Mucosa of rectum (tissue), 2 donors: ENCODE measurements at regions not wholly inside any gene's neighbourhood (a gene's known extent, or its start where the extent isn't known, plus 50 kb on each side); places are given as distances from the start of the nearest gene placed in this dataset.

Source experiments
- H3K27ac ChIP-seq, 2 donors: one replicate each; pipeline ENCODE4 v1.7.0; 2013; ENCODE audit warnings: inconsistent platforms in 2 of 2, low read depth in 2 of 2, low read length in 2 of 2
- H3K27me3 ChIP-seq, 2 donors: one replicate each; pipeline ENCODE4 v1.7.0; 2013; ENCODE audit warnings: low read length in 2 of 2; ENCODE audit not compliant: control insufficient read depth in 2 of 2, insufficient read depth in 2 of 2
- H3K36me3 ChIP-seq, 2 donors: one replicate each; pipeline ENCODE4 v1.7.0; 2013; ENCODE audit warnings: low read length in 2 of 2; ENCODE audit not compliant: control insufficient read depth in 2 of 2, insufficient read depth in 2 of 2
- H3K4me1 ChIP-seq, 2 donors: one replicate each; pipeline ENCODE4 v1.7.0; 2013; ENCODE audit warnings: low read length in 2 of 2, mild to moderate bottlenecking in 1 of 2; ENCODE audit not compliant: control insufficient read depth in 2 of 2, insufficient read depth in 2 of 2
- H3K4me3 ChIP-seq, 2 donors: one replicate each; pipeline ENCODE4 v1.7.0; 2013; ENCODE audit warnings: low read length in 2 of 2
- H3K9ac ChIP-seq, 2 donors: one replicate each; pipeline ENCODE4 v1.7.0; 2013; ENCODE audit warnings: low read length in 2 of 2, low read depth in 1 of 2, mild to moderate bottlenecking in 1 of 2
- H3K9me3 ChIP-seq, 2 donors: one replicate each; pipeline ENCODE4 v1.7.0; 2013; ENCODE audit warnings: low read length in 2 of 2; ENCODE audit not compliant: control insufficient read depth in 2 of 2
- donor health status: healthy.
- donor health status: Normal muscosa, but diverticular disease.

- no peak overlapping the region for H3K4me3 ChIP-seq
- no peaks in the 10 kb centered on the region for H3K9me3 ChIP-seq
- no peak overlapping the region for H3K9ac ChIP-seq
- no peaks in the 10 kb centered on the region for H3K36me3 ChIP-seq
- no peak overlapping the region for H3K27ac ChIP-seq
- H3K4me1 ChIP-seq, result peaks cover 29 to 34% of the 10 kb centered on the region in 2 donors
- H3K27me3 ChIP-seq, result no peaks in the 10 kb centered on the region
Measured at GRCh38 chr1:235059221-235059620, 69.4 kb downstream of the TOMM20 start.

- Histone ChIP-seq H3K27ac (no peak overlapping the region), H3K9ac (no peak overlapping the region), H3K36me3 (no peaks in the 10 kb centered on the region), H3K4me1 (peaks cover 29 to 34% of the 10 kb centered on the region in 2 donors), H3K4me3 (no peak overlapping the region), H3K9me3 (no peaks in the 10 kb centered on the region), H3K27me3 (no peaks in the 10 kb centered on the region)
Measured at GRCh38 chr1:235058695-235059094, 69.9 kb downstream of the TOMM20 start.

GRCh38 chr1:235057385-235058306, 71.0 kb downstream of the TOMM20 start:
- Histone ChIP-seq H3K4me1 (peaks cover 20 to 25% of the 10 kb centered on the region in 2 donors), H3K4me3 (no peak overlapping the region), H3K36me3 (no peaks in the 10 kb centered on the region), H3K9ac (no peak overlapping the region), H3K27me3 (no peaks in the 10 kb centered on the region), H3K9me3 (no peaks in the 10 kb centered on the region), H3K27ac (no peak overlapping the region)

- Histone ChIP-seq H3K36me3 (no peaks in the 10 kb centered on the region), H3K4me3 (no peak overlapping the region), H3K9ac (no peak overlapping the region), H3K27ac (no peak overlapping the region), H3K27me3 (no peaks in the 10 kb centered on the region), H3K9me3 (no peaks in the 10 kb centered on the region), H3K4me1 (peaks cover 16 to 18% of the 10 kb centered on the region in 2 donors)
Measured at GRCh38 chr1:235056937-235057336, 71.7 kb downstream of the TOMM20 start.

- no peak overlapping the region for H3K4me3 ChIP-seq
- no peak overlapping the region for H3K27ac ChIP-seq
- H3K9ac ChIP-seq, result no peak overlapping the region
- H3K36me3 ChIP-seq, result no peaks in the 10 kb centered on the region
- H3K27me3 ChIP-seq, result no peaks in the 10 kb centered on the region
- H3K9me3 ChIP-seq, result no peaks in the 10 kb centered on the region
- peaks cover 0 to 3% of the 10 kb centered on the region in 2 donors for H3K4me1 ChIP-seq
Measured at GRCh38 chr1:235054936-235055335, 73.7 kb downstream of the TOMM20 start.

- Histone ChIP-seq H3K9me3 (no peaks in the 10 kb centered on the region), H3K4me1 (peaks cover 0 to 3% of the 10 kb centered on the region in 2 donors), H3K4me3 (no peak overlapping the region), H3K36me3 (no peaks in the 10 kb centered on the region), H3K27me3 (no peaks in the 10 kb centered on the region), H3K27ac (no peak overlapping the region), H3K9ac (no peak overlapping the region)
Measured at GRCh38 chr1:235054466-235054865, 74.2 kb downstream of the TOMM20 start.

- no peak overlapping the region for H3K27ac ChIP-seq
- H3K4me3 ChIP-seq, result no peak overlapping the region
- no peak overlapping the region for H3K9ac ChIP-seq
- H3K36me3 ChIP-seq, result no peaks in the 10 kb centered on the region
- no peaks in the 10 kb centered on the region for H3K27me3 ChIP-seq
- peaks cover 6% of the 10 kb centered on the region in 2 donors for H3K4me1 ChIP-seq
- no peaks in the 10 kb centered on the region for H3K9me3 ChIP-seq
Measured at GRCh38 chr1:235052067-235053008, 76.3 kb downstream of the TOMM20 start.

GRCh38 chr1:235051521-235051920, 77.1 kb downstream of the TOMM20 start:
- no peak overlapping the region for H3K27ac ChIP-seq
- peaks cover 7 to 8% of the 10 kb centered on the region in 2 donors for H3K4me1 ChIP-seq
- H3K9ac ChIP-seq, result no peak overlapping the region

GRCh38 chr1:235050911-235051360, 77.7 kb downstream of the TOMM20 start:
- no peak overlapping the region for H3K27ac ChIP-seq
- no peaks in the 10 kb centered on the region for H3K27me3 ChIP-seq
- no peak overlapping the region for H3K9ac ChIP-seq
- no peak overlapping the region for H3K4me3 ChIP-seq
- no peaks in the 10 kb centered on the region for H3K36me3 ChIP-seq
- no peaks in the 10 kb centered on the region for H3K9me3 ChIP-seq
- H3K4me1 ChIP-seq, result peaks cover 7 to 8% of the 10 kb centered on the region in 2 donors

More at GRCh38 chr1:235051521-235051920, 77.1 kb downstream of the TOMM20 start:
- Histone ChIP-seq H3K36me3 (no peaks in the 10 kb centered on the region), H3K27me3 (no peaks in the 10 kb centered on the region), H3K4me3 (no peak overlapping the region), H3K9me3 (no peaks in the 10 kb centered on the region)
